ENCODE measurements at regions not wholly inside any gene's neighbourhood (a gene's known extent, or its start where the extent isn't known, plus 50 kb on each side); places are given as distances from the start of the nearest gene placed in this dataset.
"Not testable (repeated sequence)": the region's sequence is repeated elsewhere in the genome, so short reads cannot be mapped to it uniquely, and the experiment has no call there.

GRCh38 chr14:105669646-105670045 lies 143.3 kb downstream of the TMEM121 start:
- TF ChIP-seq CTCF (IDR thresholded peaks at IDR 0.05; ENCODE audit: extremely low read depth in 1 of 2, insufficient read depth in 1 of 2, low read depth in 1 of 2, low read length in 2 of 2); EZH2 (IDR thresholded peaks at IDR 0.05; ENCODE audit: borderline replicate concordance, low read depth, low read length, severe bottlenecking); MAX (IDR thresholded peaks at IDR 0.05; ENCODE audit: insufficient read depth, insufficient read length): not testable (repeated sequence)

Data from endothelial cell of umbilical vein (primary cell).